Naive thymus-derived CD4-positive, alpha-beta T cell (primary cell): ENCODE measurements at regions not wholly inside any gene's neighbourhood (a gene's known extent, or its start where the extent isn't known, plus 50 kb on each side); places are given as distances from the start of the nearest gene placed in this dataset.

Experiments
- ATAC-seq: fragments of 150-1000 bp; cut with Tn5 transposase; 2 replicates; pipeline ENCODE4 v1.10.0; 2021; ENCODE audit warnings: mild to moderate bottlenecking, moderate library complexity
- CTCF ChIA-PET: fragments of 350-600 bp; sonication (Branson Sonifier 250); formaldehyde crosslinking; loops from one replicate; lab custom pipeline; 2021; ENCODE audit warnings: antibody characterized with exemption; lab: Charles Lee
- POLR2A ChIA-PET: fragments of 350-600 bp; sonication (Branson Sonifier 250); formaldehyde crosslinking; loops from one replicate; lab custom pipeline; 2021; ENCODE audit warnings: antibody characterized with exemption, inconsistent platforms; lab: Charles Lee
- DNase-seq, 9 donors: peaks; one replicate each; pipeline versions ENCODE4 v3.0.0 to v3.0.0-alpha.2; 2020 to 2022; ENCODE audit warnings: mixed read lengths in 1 of 9
- H3K27ac ChIP-seq: one replicate; pipeline ENCODE4 v1.7.0; 2013; ENCODE audit warnings: mild to moderate bottlenecking, low read depth, low read length, moderate library complexity
- H3K27me3 ChIP-seq, 2 donors: one replicate each; pipeline ENCODE4 v1.7.0; 2013; ENCODE audit warnings: low read length in 2 of 2, mild to moderate bottlenecking in 2 of 2, moderate library complexity in 2 of 2; ENCODE audit not compliant: control insufficient read depth in 2 of 2, insufficient read depth in 2 of 2
- H3K36me3 ChIP-seq, 3 experiments: 1 replicate in 2 of 3; 2 replicates in 1 of 3; pipeline ENCODE4 v1.7.0; 2013; ENCODE audit warnings: low read length in 3 of 3, mild to moderate bottlenecking in 3 of 3, moderate library complexity in 1 of 3; ENCODE audit not compliant: insufficient read depth in 3 of 3, control insufficient read depth in 2 of 3
- H3K4me1 ChIP-seq, 2 donors: one replicate each; pipeline ENCODE4 v1.7.0; 2013; ENCODE audit warnings: low read length in 2 of 2, mild to moderate bottlenecking in 2 of 2, moderate library complexity in 1 of 2; ENCODE audit not compliant: control insufficient read depth in 2 of 2, insufficient read depth in 2 of 2
- H3K4me3 ChIP-seq: 2 replicates; pipeline ENCODE4 v1.7.0; 2013; ENCODE audit warnings: mild to moderate bottlenecking, low read length
- H3K9me3 ChIP-seq, 3 experiments: 1 replicate in 2 of 3; 2 replicates in 1 of 3; pipeline ENCODE4 v1.7.0; 2013; ENCODE audit warnings: low read length in 3 of 3; ENCODE audit not compliant: control insufficient read depth in 2 of 3
- H3K27ac Mint-ChIP-seq, 9 donors: one replicate each; pipeline ENCODE4 v1.8.0; 2020 to 2022; ENCODE audit warnings: mixed read lengths in 9 of 9, mild to moderate bottlenecking in 8 of 9, moderate library complexity in 5 of 9, inconsistent platforms in 2 of 9
- H3K27me3 Mint-ChIP-seq, 5 donors: one replicate each; pipeline ENCODE4 v1.8.0; 2021 to 2022; ENCODE audit warnings: mixed read lengths in 5 of 5, mild to moderate bottlenecking in 1 of 5
- H3K36me3 Mint-ChIP-seq, 5 donors: one replicate each; pipeline ENCODE4 v1.8.0; 2020 to 2022; ENCODE audit warnings: mixed read lengths in 5 of 5, mild to moderate bottlenecking in 3 of 5, inconsistent platforms in 1 of 5
- H3K4me1 Mint-ChIP-seq, 7 donors: one replicate each; pipeline ENCODE4 v1.8.0; 2020 to 2022; ENCODE audit warnings: mixed read lengths in 7 of 7, mild to moderate bottlenecking in 3 of 7, inconsistent platforms in 1 of 7
- H3K4me3 Mint-ChIP-seq, 10 donors: one replicate each; pipeline ENCODE4 v1.8.0; 2020 to 2022; ENCODE audit warnings: mild to moderate bottlenecking in 10 of 10, mixed read lengths in 10 of 10, moderate library complexity in 6 of 10, inconsistent platforms in 2 of 10
- H3K9me3 Mint-ChIP-seq, 11 donors: one replicate each; pipeline ENCODE4 v1.8.0; 2020 to 2022; ENCODE audit warnings: mixed read lengths in 11 of 11, mild to moderate bottlenecking in 4 of 11, inconsistent platforms in 1 of 11, moderate library complexity in 1 of 11
- intact Hi-C, 2 donors: fragments of 100-400 bp; cut with micrococcal nuclease; formaldehyde crosslinking; loops; one replicate each; pipeline ENCODE4 v1.15.1; 2023

GRCh38 chr7:124603066-124603465, 162.5 kb downstream of the GPR37 start:
- no peaks in the 10 kb centered on the region for H3K9me3 ChIP-seq
- H3K4me1 ChIP-seq = no peaks in the 10 kb centered on the region
- peaks cover 0 to 5% (median 0%) of the 10 kb centered on the region in 11 donors for H3K9me3 Mint-ChIP-seq
- intact Hi-C loops = no loop called here
- H3K4me3 ChIP-seq = no peak overlapping the region
- POLR2A ChIA-PET = no interaction called here
- H3K27ac ChIP-seq = no peak overlapping the region
- H3K4me1 Mint-ChIP-seq = no peaks in the 10 kb centered on the region
- no peaks in the 10 kb centered on the region for H3K36me3 ChIP-seq
- no peak overlapping the region for H3K4me3 Mint-ChIP-seq
- ATAC-seq = no peak
- DNase-seq = no peak
- CTCF ChIA-PET = no interaction called here
- no peaks in the 10 kb centered on the region for H3K36me3 Mint-ChIP-seq
- H3K27ac Mint-ChIP-seq = no peak overlapping the region
- H3K27me3 Mint-ChIP-seq = no peaks in the 10 kb centered on the region
- no peaks in the 10 kb centered on the region for H3K27me3 ChIP-seq

DNA sequence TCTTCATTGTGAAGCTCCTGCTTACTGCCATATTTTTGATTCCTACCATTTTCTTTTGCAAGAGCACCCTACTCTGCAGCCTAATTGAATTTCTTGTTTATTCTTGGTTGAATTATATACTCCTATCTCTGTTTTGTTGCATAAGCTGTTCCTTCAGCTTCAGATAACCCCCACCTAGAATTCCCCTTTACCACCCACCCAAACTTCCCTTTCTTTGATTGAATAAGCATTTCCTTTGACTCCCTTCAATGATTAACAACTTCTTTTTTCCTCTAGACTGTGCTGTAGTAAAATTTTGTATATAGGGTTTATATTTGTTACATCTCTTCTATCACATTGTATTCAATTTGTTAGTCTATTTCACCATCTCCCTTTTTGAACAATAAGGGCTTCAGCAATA, 168.1 kb downstream of the GPR37 start:
- ATAC-seq (no peak), DNase-seq (no peak)
- no peaks in the 10 kb centered on the region for H3K36me3 ChIP-seq
- CTCF ChIA-PET = no interaction called here
- Mint-ChIP-seq H3K27ac (no peak overlapping the region), H3K4me3 (no peak overlapping the region), H3K27me3 (no peaks in the 10 kb centered on the region), H3K36me3 (no peaks in the 10 kb centered on the region), H3K4me1 (no peaks in the 10 kb centered on the region), H3K9me3 (peaks cover 0 to 5% (median 0%) of the 10 kb centered on the region in 11 donors)
- H3K27ac ChIP-seq = no peak overlapping the region
- no peak overlapping the region for H3K4me3 ChIP-seq
- H3K9me3 ChIP-seq = no peaks in the 10 kb centered on the region
- no peaks in the 10 kb centered on the region for H3K27me3 ChIP-seq
- H3K4me1 ChIP-seq = no peaks in the 10 kb centered on the region
- intact Hi-C loops = no loop called here
- POLR2A ChIA-PET = no interaction called here

DNA sequence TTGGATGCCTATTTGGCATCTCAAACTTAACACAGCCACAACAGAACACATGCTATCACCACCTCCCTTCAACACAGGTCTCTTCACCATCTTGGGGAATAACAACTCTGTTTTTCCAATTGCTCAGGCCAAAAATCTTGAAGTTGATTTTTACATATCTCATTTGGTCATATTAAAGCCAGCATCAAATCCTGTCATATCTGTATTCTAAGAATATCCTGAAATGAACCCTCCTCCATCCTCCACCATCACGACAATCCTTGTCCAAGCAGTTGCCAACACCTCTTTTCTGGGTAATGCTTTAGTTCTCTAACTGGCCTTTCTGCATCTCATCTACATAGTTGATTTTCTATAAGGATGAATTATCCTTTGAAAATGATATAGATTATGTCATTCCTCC, 168.7 kb downstream of the GPR37 start:
- DNase-seq (no peak), ATAC-seq (no peak)
- peaks cover 0 to 5% (median 0%) of the 10 kb centered on the region in 11 donors for H3K9me3 Mint-ChIP-seq
- POLR2A ChIA-PET = no interaction called here
- H3K36me3 Mint-ChIP-seq = no peaks in the 10 kb centered on the region
- no peak overlapping the region for H3K4me3 Mint-ChIP-seq
- intact Hi-C loops = no loop called here
- Histone ChIP-seq H3K27me3 (no peaks in the 10 kb centered on the region), H3K36me3 (no peaks in the 10 kb centered on the region), H3K27ac (no peak overlapping the region), H3K9me3 (no peaks in the 10 kb centered on the region), H3K4me3 (no peak overlapping the region), H3K4me1 (no peaks in the 10 kb centered on the region)
- CTCF ChIA-PET = no interaction called here
- no peaks in the 10 kb centered on the region for H3K4me1 Mint-ChIP-seq
- H3K27me3 Mint-ChIP-seq = no peaks in the 10 kb centered on the region
- no peak overlapping the region for H3K27ac Mint-ChIP-seq

DNA sequence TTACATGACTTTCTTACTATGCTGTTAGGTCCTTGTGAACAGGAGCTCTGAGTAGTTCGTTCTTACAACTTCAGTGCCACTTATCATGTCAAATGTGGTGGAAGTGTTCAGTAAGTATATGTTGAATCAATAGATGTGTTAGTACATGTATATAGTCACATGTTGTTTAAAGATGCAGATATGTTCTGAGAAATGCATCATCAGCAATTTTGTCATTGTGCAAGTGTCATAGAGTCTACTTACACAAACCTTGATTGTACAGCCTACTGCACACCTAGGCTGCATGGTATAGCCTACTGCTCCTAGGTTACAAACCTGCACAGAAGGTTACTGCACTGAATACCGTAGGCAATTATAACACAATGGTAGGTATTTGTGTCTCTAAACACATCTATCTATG, 174.8 kb downstream of the GPR37 start:
- Histone ChIP-seq H3K27me3 (no peaks in the 10 kb centered on the region), H3K4me1 (no peaks in the 10 kb centered on the region), H3K36me3 (no peaks in the 10 kb centered on the region), H3K9me3 (no peaks in the 10 kb centered on the region), H3K4me3 (no peak overlapping the region), H3K27ac (no peak overlapping the region)
- intact Hi-C loops = no loop called here
- Mint-ChIP-seq H3K4me3 (no peak overlapping the region), H3K4me1 (no peaks in the 10 kb centered on the region), H3K27me3 (no peaks in the 10 kb centered on the region), H3K36me3 (no peaks in the 10 kb centered on the region), H3K9me3 (peaks cover 0 to 6% (median 0%) of the 10 kb centered on the region in 11 donors), H3K27ac (no peak overlapping the region)
- ChIA-PET CTCF (no interaction called here), POLR2A (no interaction called here)
- DNase-seq = no peak
- ATAC-seq = no peak

DNA sequence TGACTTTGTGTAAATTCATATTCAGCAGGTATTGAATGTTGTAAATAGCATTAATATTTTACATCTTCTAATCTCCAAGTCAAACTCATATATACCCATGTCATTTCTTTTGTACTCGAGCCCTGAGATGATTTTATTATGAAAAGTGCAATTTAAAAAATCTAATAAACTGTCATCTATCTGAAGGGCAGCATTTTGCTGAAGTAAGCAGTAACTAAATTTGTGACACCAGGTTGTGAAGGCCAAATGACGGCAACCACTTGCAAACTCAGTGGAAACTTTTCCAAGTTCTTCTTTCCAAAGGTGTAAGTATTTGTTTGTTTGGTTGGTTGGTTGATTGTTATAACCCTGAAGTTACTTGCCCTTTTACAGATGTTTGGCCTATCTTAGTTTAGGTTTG, 188.3 kb downstream of the GPR37 start:
- Histone ChIP-seq H3K4me3 (no peak overlapping the region), H3K9me3 (no peaks in the 10 kb centered on the region), H3K4me1 (no peaks in the 10 kb centered on the region), H3K27me3 (no peaks in the 10 kb centered on the region), H3K27ac (no peak overlapping the region), H3K36me3 (no peaks in the 10 kb centered on the region)
- Mint-ChIP-seq H3K27ac (no peak overlapping the region), H3K36me3 (no peaks in the 10 kb centered on the region), H3K4me3 (no peak overlapping the region), H3K9me3 (peaks cover 0 to 5% (median 0%) of the 10 kb centered on the region in 11 donors), H3K4me1 (peaks cover 0 to 2% (median 0%) of the 10 kb centered on the region in 7 donors), H3K27me3 (no peaks in the 10 kb centered on the region)
- DNase-seq (no peak), ATAC-seq (no peak)
- CTCF ChIA-PET = no interaction called here
- POLR2A ChIA-PET = no interaction called here
- intact Hi-C loops = no loop called here

DNA sequence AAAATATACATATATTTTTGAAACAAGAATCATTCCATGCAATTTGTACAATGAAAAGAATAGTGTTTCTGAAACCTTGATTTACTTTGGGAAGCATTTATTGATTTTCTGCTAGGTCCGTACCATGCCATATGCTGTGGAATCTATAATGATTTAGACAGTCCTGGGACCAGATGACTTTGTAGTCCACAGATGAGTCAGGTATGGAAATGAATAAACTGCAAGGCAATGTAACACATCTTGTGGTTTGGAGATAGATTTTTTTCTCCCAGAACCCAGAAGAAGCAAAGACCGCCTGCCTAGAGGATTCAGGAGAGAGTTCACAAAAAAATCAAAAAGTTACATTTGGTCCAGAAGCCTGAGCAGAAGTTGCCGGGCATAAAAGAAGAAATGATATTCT, 190.4 kb downstream of the GPR37 start:
- ATAC-seq = no peak
- Mint-ChIP-seq H3K9me3 (peaks cover 0 to 7% (median 0%) of the 10 kb centered on the region in 11 donors), H3K4me3 (no peak overlapping the region), H3K27ac (no peak overlapping the region), H3K27me3 (no peaks in the 10 kb centered on the region), H3K36me3 (no peaks in the 10 kb centered on the region), H3K4me1 (peaks cover 0 to 3% (median 0%) of the 10 kb centered on the region in 7 donors)
- POLR2A ChIA-PET = no interaction called here
- Histone ChIP-seq H3K4me3 (no peak overlapping the region), H3K4me1 (no peaks in the 10 kb centered on the region), H3K36me3 (no peaks in the 10 kb centered on the region), H3K27me3 (no peaks in the 10 kb centered on the region), H3K9me3 (no peaks in the 10 kb centered on the region), H3K27ac (no peak overlapping the region)
- DNase-seq = no peak
- intact Hi-C loops = no loop called here
- CTCF ChIA-PET = no interaction called here

- H3K9me3 Mint-ChIP-seq = peaks cover 0 to 12% (median 1%) of the 10 kb centered on the region in 11 donors
- no peaks in the 10 kb centered on the region for H3K36me3 Mint-ChIP-seq
- no peaks in the 10 kb centered on the region for H3K27me3 Mint-ChIP-seq
- no peaks in the 10 kb centered on the region for H3K27me3 ChIP-seq
- H3K27ac ChIP-seq = no peak overlapping the region
- no peaks in the 10 kb centered on the region for H3K9me3 ChIP-seq
- ChIA-PET POLR2A (no interaction called here), CTCF (no interaction called here)
- no peak overlapping the region for H3K4me3 ChIP-seq
- no peak overlapping the region for H3K4me3 Mint-ChIP-seq
- DNase-seq (no peak), ATAC-seq (no peak)
- no peak overlapping the region for H3K27ac Mint-ChIP-seq
- no peaks in the 10 kb centered on the region for H3K4me1 ChIP-seq
- H3K36me3 ChIP-seq = no peaks in the 10 kb centered on the region
- peaks cover 0 to 3% (median 0%) of the 10 kb centered on the region in 7 donors for H3K4me1 Mint-ChIP-seq
- intact Hi-C loops = no loop called here
Measured at GRCh38 chr7:124570558-124570957, 195.0 kb downstream of the GPR37 start.
